GM18499 (cell line): ENCODE measurements at regions not wholly inside any gene's neighbourhood (a gene's known extent, or its start where the extent isn't known, plus 50 kb on each side); places are given as distances from the start of the nearest gene placed in this dataset.
"Not testable (repeated sequence)": the region's sequence is repeated elsewhere in the genome, so short reads cannot be mapped to it uniquely, and the experiment has no call there.

Experiments used
- ATAC-seq: cut with Tn5 transposase; IDR thresholded peaks from one replicate; pipeline ENCODE4 v1.9.1; 2021; ENCODE audit warnings: moderate number of reproducible peaks; ENCODE audit not compliant: insufficient read depth, unreplicated experiment

- ATAC-seq = no peak
Measured at GRCh38 chr4:53959343-53960120, 104.9 kb downstream of the CHIC2 start.

- ATAC-seq = no peak
Measured at GRCh38 chr4:53956454-53956853, 108.0 kb downstream of the CHIC2 start.

GRCh38 chr4:53956053-53956452 is 108.4 kb downstream of the CHIC2 start:
- no peak for ATAC-seq

- no peak for ATAC-seq
Measured at GRCh38 chr4:53951414-53951813, 113.0 kb downstream of the CHIC2 start.

GRCh38 chr4:53943345-53944085 is 120.9 kb downstream of the CHIC2 start:
- no peak for ATAC-seq

GRCh38 chr4:53942712-53943111 is 121.7 kb downstream of the CHIC2 start:
- no peak for ATAC-seq

GRCh38 chr4:53941331-53941730 is 123.1 kb downstream of the CHIC2 start:
- ATAC-seq = no peak

- not testable (repeated sequence) for ATAC-seq
Measured at GRCh38 chr4:53939892-53940291, 124.5 kb downstream of the CHIC2 start.

GRCh38 chr4:53937918-53938317 is 126.5 kb downstream of the CHIC2 start:
- ATAC-seq = no peak

- no peak for ATAC-seq
Measured at GRCh38 chr4:53937327-53937726, 127.1 kb downstream of the CHIC2 start.

GRCh38 chr4:53935780-53936179 is 128.6 kb downstream of the CHIC2 start:
- no peak for ATAC-seq

- ATAC-seq = no peak
Measured at GRCh38 chr4:53932796-53933610, 131.4 kb downstream of the CHIC2 start.

- ATAC-seq = no peak
Measured at GRCh38 chr4:53931461-53931961, 132.9 kb downstream of the CHIC2 start.

GRCh38 chr4:53929955-53930798 is 134.2 kb downstream of the CHIC2 start:
- no peak for ATAC-seq

- ATAC-seq = no peak
Measured at GRCh38 chr4:53929311-53929710, 135.1 kb downstream of the CHIC2 start.

- ATAC-seq = no peak
Measured at GRCh38 chr4:53928825-53929224, 135.6 kb downstream of the CHIC2 start.

GRCh38 chr4:53925050-53925605 is 139.3 kb downstream of the CHIC2 start:
- no peak for ATAC-seq

GRCh38 chr4:53924333-53925049 is 139.9 kb downstream of the CHIC2 start:
- no peak for ATAC-seq

- no peak for ATAC-seq
Measured at GRCh38 chr4:53923921-53924320, 140.5 kb downstream of the CHIC2 start.
